ENCODE measurements at regions not wholly inside any gene's neighbourhood (a gene's known extent, or its start where the extent isn't known, plus 50 kb on each side); places are given as distances from the start of the nearest gene placed in this dataset.

- DNase-seq (ENCODE audit: low spot score): no peak
- no peak overlapping the region for H3K4me3 ChIP-seq
- TF ChIP-seq, protein P1, sequence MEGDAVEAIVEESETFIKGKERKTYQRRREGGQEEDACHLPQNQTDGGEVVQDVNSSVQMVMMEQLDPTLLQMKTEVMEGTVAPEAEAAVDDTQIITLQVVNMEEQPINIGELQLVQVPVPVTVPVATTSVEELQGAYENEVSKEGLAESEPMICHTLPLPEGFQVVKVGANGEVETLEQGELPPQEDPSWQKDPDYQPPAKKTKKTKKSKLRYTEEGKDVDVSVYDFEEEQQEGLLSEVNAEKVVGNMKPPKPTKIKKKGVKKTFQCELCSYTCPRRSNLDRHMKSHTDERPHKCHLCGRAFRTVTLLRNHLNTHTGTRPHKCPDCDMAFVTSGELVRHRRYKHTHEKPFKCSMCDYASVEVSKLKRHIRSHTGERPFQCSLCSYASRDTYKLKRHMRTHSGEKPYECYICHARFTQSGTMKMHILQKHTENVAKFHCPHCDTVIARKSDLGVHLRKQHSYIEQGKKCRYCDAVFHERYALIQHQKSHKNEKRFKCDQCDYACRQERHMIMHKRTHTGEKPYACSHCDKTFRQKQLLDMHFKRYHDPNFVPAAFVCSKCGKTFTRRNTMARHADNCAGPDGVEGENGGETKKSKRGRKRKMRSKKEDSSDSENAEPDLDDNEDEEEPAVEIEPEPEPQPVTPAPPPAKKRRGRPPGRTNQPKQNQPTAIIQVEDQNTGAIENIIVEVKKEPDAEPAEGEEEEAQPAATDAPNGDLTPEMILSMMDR (IDR thresholded peaks at IDR 0.05): no peak
- no peak overlapping the region for H3K27ac ChIP-seq
Measured at GRCh38 chr16:19980632-19981265, 92.9 kb downstream of the GPR139 start.

GRCh38 chr16:19979638-19980037 lies 94.1 kb downstream of the GPR139 start:
- H3K4me3 ChIP-seq: no peak overlapping the region
- TF ChIP-seq, protein P1 (IDR thresholded peaks at IDR 0.05): no peak
- DNase-seq (ENCODE audit: low spot score): no peak
- no peak overlapping the region for H3K27ac ChIP-seq

- TF ChIP-seq, protein P1 (IDR thresholded peaks at IDR 0.05): no peak
- Histone ChIP-seq H3K27ac (no peak overlapping the region), H3K4me3 (no peak overlapping the region)
- no peak for DNase-seq (ENCODE audit: low spot score)
Measured at GRCh38 chr16:19974607-19975006, 90.0 kb upstream of the GPRC5B start.

- TF ChIP-seq, protein P1 (IDR thresholded peaks at IDR 0.05): no peak
- no peak for DNase-seq (ENCODE audit: low spot score)
- no peak overlapping the region for H3K27ac ChIP-seq
- H3K4me3 ChIP-seq: no peak overlapping the region
Measured at GRCh38 chr16:19972111-19972510, 87.5 kb upstream of the GPRC5B start.

DNA sequence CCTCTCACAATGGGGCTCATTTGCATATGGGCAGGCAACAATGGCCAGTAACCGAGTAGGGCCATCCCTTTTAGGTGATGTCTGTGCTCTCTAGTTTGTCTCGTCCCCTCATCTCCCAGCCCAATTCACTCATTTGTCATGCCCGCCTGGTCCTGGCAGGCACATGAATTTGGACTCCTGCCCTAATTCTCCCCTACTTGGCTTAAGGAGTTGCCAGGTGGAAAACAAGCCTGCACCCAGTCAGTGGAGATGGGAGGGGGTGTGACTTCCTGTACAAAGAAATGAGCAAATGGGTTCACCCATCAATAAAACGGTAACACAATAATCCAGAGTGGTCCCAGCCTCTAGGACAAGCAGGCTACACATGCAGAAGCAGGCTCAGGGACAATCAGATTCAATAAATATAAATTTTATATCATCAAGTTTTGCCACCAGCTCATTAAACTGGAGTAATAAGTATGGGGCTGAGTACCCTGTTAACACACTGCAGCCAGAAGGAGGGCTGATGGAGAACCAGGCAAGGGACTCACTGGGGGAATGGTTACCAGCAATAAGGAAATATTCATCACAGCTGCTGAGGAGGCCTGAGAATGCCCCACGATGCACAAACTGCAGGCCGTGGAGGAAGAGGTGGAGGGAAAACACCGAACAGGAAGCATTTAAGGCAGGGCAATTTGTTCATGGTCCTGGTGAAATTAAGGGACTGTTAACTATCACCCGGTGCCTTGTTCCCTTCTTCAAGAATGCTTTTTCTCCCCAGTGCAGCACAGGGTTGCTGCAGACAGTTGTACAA lies 84.4 kb upstream of the GPRC5B start:
- TF ChIP-seq, protein P1 (IDR thresholded peaks at IDR 0.05): no peak

GRCh38 chr16:19967963-19968362 lies 83.3 kb upstream of the GPRC5B start:
- DNase-seq (ENCODE audit: low spot score): no peak
- no peak overlapping the region for H3K27ac ChIP-seq
- TF ChIP-seq, protein P1 (IDR thresholded peaks at IDR 0.05): no peak
- no peak overlapping the region for H3K4me3 ChIP-seq

More for the DNA sequence above, 84.4 kb upstream of the GPRC5B start:
- Histone ChIP-seq H3K4me3 (no peak overlapping the region), H3K27ac (no peak overlapping the region)
- DNase-seq (ENCODE audit: low spot score): peak; percentile 7

DNA sequence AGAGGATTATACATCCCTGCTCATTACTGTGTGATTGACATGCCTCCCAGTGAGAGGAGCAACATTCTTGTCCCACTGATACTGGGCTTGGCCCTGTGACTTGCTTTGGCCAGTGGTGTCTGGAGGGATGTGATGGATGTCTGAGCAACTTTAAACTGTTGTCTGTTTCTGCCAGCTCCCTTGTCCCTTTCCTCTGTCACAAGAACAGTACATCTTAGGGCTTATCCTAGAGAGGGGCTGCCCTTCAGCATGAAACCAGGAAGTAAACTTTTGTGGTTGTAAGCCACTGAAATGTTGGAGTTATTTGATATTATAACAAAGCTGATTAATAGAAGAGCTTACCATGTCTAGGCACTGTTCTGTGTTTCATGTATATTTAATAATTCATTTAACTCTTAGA lies 82.9 kb upstream of the GPRC5B start:
- TF ChIP-seq, protein P1 (IDR thresholded peaks at IDR 0.05): no peak
- Histone ChIP-seq H3K4me3 (no peak overlapping the region), H3K27ac (no peak overlapping the region)
- DNase-seq (ENCODE audit: low spot score): no peak

All from coronary artery (tissue), 2 donors.